Left lung (tissue), 4 donors: ENCODE measurements at regions not wholly inside any gene's neighbourhood (a gene's known extent, or its start where the extent isn't known, plus 50 kb on each side); places are given as distances from the start of the nearest gene placed in this dataset.
"Not testable (repeated sequence)": the region's sequence is repeated elsewhere in the genome, so short reads cannot be mapped to it uniquely, and the experiment has no call there.

ENCODE experiments used
- ATAC-seq: fragments of 200-7000 bp; cut with Tn5 transposase; one replicate; pipeline ENCODE4 v1.9.1; 2020; ENCODE audit warnings: moderate library complexity
- DNase-seq, 4 donors: peaks; one replicate each; pipeline ENCODE4 v3.0.0-alpha.2; 2013 to 2020
- H3K27ac ChIP-seq, 2 donors: fragments of 200-600 bp; sonication (generic) in 1 of 2; one replicate each; pipeline versions ENCODE4 v1.5.0 to v1.8.0; 2020 to 2021
- H3K27me3 ChIP-seq, 2 donors: fragments of 200-600 bp; sonication (generic) in 1 of 2; one replicate each; pipeline versions ENCODE4 v1.5.0 to v1.8.0; 2020 to 2021
- H3K36me3 ChIP-seq, 2 donors: fragments of 200-600 bp; sonication (generic) in 1 of 2; one replicate each; pipeline versions ENCODE4 v1.5.0 to v1.8.0; 2020 to 2021
- H3K4me1 ChIP-seq, 2 donors: fragments of 200-600 bp; one replicate each; pipeline ENCODE4 v1.8.0; 2021
- H3K4me3 ChIP-seq, 2 donors: fragments of 200-600 bp; sonication (generic) in 1 of 2; one replicate each; pipeline versions ENCODE4 v1.5.0 to v1.8.0; 2020 to 2021; ENCODE audit warnings: mild to moderate bottlenecking in 1 of 2
- H3K9me3 ChIP-seq, 2 donors: fragments of 200-600 bp; sonication (generic) in 1 of 2; one replicate each; pipeline versions ENCODE4 v1.5.0 to v1.8.0; 2020 to 2021
- CTCF ChIP-seq, 2 donors: fragments of 200-600 bp; sonication (generic) in 1 of 2; IDR thresholded peaks; one replicate each; pipeline versions ENCODE4 v1.5.0 to v1.8.0; 2021; ENCODE audit warnings: antibody characterized with exemption in 2 of 2
- intact Hi-C, 2 donors: fragments of 100-400 bp; cut with DNase I; formaldehyde crosslinking; loops; one replicate each; pipeline versions ENCODE4 v1.11.2 to v1.14.2; 2022
- donor health status: DM: no; HTN: yes; CAD: no.
- donor health status: DM: no; HTN: no; CAD: no.

DNA sequence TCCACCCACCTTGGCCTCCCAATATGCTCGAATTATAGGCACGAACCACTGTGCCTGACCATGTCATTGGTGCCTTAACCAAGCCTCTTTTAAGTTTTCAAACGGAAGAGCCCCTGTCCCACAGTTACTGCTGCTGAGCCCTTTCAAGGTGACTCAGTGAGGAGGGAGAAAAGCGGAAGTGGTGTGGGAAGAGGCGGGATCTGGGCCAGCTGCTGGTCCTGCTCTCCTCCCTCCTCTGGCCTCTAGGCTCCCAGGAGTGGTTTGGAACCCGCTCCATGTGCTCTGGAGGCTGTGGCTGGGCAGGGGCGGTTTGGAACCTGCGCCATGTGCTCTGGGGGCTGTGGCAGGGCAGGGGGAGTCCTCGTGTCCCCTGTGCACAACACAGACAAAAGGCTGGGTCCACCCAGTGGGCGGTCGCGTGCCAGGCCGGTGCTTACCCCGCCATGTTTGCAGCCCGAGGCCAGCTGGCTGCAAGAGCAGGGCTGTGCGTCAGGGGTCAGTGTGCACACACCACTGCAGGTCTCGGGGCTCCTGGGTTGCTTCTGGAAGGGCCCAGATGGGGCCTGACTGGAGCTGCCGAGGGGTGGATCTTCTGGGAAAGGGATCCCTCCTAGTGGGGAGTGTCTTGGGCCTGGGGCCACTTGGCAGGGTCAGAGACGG is 113.4 kb upstream of the ALDH3B2 start:
- ATAC-seq, intact Hi-C loops, H3K4me1 ChIP-seq: not testable (repeated sequence)

GRCh38 chr11:67781967-67782366 is 107.5 kb upstream of the ALDH3B2 start:
- H3K27me3 ChIP-seq, DNase-seq, ATAC-seq, intact Hi-C loops, H3K9me3 ChIP-seq, H3K27ac ChIP-seq, H3K36me3 ChIP-seq, H3K4me3 ChIP-seq, H3K4me1 ChIP-seq: not testable (repeated sequence)

More for the DNA sequence above, 113.4 kb upstream of the ALDH3B2 start:
- not testable (repeated sequence) for H3K27ac ChIP-seq, H3K9me3 ChIP-seq, H3K36me3 ChIP-seq, H3K4me3 ChIP-seq, H3K27me3 ChIP-seq
- DNase-seq = peak in 1 of 4 donors; percentile 71

- not testable (repeated sequence) for ATAC-seq, H3K4me1 ChIP-seq
Measured at GRCh38 chr11:67781506-67781905, 107.1 kb upstream of the ALDH3B2 start.

GRCh38 chr11:67780056-67780455 is 105.6 kb upstream of the ALDH3B2 start:
- H3K27me3 ChIP-seq = no peaks in the 10 kb centered on the region
- H3K4me1 ChIP-seq = peaks cover 0 to 5% of the 10 kb centered on the region in 2 donors
- no peaks in the 10 kb centered on the region for H3K9me3 ChIP-seq
- no peak overlapping the region for H3K27ac ChIP-seq
- ATAC-seq (no peak), DNase-seq (no peak)
- intact Hi-C loops = no loop called here
- TF ChIP-seq CTCF (IDR thresholded peaks at IDR 0.05) = no peak
- no peak overlapping the region for H3K4me3 ChIP-seq
- H3K36me3 ChIP-seq = no peaks in the 10 kb centered on the region

More at GRCh38 chr11:67781506-67781905, 107.1 kb upstream of the ALDH3B2 start:
- H3K27me3 ChIP-seq, H3K9me3 ChIP-seq, H3K36me3 ChIP-seq, intact Hi-C loops, H3K27ac ChIP-seq, DNase-seq, H3K4me3 ChIP-seq: not testable (repeated sequence)

DNA sequence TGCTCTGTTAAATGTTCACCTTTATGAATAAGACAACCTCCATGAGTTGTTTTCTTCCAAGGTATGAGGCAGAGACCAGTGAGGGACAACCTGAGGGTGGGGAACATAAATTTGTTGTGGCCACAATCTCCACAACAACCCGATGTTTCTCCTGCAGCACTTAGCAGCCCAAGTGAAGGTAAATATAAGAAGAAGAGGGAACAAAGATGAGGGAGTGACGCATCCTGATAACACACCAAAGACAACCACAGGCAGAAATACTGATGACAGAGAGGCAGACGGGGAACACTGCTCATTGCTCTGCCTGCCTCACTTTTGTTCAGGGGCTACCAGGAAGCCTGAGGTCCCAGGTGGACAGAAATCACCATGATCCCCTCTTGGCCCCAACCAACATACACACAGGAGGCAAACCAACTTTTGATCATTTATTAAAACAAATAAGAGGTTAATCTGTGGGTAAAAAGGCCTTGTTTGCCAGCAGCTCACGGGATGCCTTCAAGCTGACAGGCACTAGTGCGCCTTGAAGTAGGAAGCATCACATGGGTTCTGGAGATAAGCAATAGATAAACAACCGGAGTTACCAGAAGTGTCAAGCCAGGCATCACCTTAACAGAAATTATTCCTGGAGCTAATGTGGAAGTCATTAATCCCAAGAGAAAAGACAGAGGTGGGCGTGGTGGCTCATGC is 104.9 kb upstream of the ALDH3B2 start:
- H3K36me3 ChIP-seq, DNase-seq, H3K4me3 ChIP-seq, ATAC-seq, H3K4me1 ChIP-seq, H3K27me3 ChIP-seq, intact Hi-C loops, H3K27ac ChIP-seq, H3K9me3 ChIP-seq: not testable (repeated sequence)

DNA sequence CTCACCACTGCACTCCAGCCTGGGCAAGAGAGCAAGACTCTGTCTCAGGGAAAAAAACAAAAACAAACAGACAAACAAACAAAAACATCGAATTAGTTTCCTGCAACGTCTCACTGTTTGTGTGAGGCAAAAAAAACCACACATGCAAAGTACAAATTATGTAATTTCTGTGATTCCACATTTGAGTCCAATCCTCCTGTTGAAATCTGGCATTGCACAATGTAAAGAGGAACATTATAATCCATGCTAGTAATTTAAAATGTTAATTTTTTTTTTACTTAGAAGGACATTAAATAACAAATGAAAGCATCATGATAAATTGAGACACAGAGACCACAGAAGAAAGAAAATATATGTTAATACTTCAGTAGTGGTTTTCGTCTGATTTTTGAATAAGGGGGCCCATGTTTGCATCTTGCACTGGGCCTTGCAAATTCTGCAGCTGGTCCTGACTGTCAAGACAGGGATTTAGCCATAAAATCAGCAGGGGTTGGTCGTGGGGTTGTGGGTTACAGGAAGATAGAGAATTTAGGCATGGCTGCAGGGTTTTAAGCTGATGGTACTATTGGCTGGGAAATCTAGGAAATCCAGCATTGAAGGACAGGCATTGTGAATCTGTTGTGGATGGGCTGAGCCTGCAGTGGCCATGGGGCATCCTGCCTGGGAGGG is 102.6 kb upstream of the ALDH3B2 start:
- intact Hi-C loops = no loop called here
- no peak for DNase-seq
- no peaks in the 10 kb centered on the region for H3K9me3 ChIP-seq
- peaks cover 0 to 5% of the 10 kb centered on the region in 2 donors for H3K4me1 ChIP-seq
- no peak overlapping the region for H3K4me3 ChIP-seq
- H3K27me3 ChIP-seq = no peaks in the 10 kb centered on the region
- no peak overlapping the region for H3K27ac ChIP-seq
- no peak for TF ChIP-seq CTCF (IDR thresholded peaks at IDR 0.05)
- no peaks in the 10 kb centered on the region for H3K36me3 ChIP-seq
- ATAC-seq = no peak

DNA sequence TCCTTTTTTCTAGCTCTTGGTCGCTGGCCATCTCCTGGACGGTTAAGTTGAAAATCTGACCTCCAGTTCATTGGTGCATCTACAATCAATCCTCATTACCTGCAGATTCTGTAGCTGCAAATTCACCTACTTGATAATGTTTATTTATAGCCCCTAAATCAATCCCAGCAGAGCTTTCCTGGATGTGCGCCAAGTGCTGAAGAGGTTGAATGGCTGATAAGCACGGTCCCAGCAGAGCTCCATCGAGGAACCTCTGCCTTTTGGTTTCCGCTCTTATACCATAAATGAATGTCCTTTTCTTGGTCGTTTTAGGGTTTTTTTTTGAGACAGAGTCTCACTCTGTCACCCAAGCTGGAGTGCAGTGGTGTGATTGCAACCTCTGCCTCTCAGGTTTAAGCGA is 99.8 kb upstream of the ALDH3B2 start:
- intact Hi-C loops, H3K36me3 ChIP-seq, H3K4me1 ChIP-seq, H3K9me3 ChIP-seq, H3K27ac ChIP-seq, DNase-seq, H3K4me3 ChIP-seq, H3K27me3 ChIP-seq, ATAC-seq: not testable (repeated sequence)

DNA sequence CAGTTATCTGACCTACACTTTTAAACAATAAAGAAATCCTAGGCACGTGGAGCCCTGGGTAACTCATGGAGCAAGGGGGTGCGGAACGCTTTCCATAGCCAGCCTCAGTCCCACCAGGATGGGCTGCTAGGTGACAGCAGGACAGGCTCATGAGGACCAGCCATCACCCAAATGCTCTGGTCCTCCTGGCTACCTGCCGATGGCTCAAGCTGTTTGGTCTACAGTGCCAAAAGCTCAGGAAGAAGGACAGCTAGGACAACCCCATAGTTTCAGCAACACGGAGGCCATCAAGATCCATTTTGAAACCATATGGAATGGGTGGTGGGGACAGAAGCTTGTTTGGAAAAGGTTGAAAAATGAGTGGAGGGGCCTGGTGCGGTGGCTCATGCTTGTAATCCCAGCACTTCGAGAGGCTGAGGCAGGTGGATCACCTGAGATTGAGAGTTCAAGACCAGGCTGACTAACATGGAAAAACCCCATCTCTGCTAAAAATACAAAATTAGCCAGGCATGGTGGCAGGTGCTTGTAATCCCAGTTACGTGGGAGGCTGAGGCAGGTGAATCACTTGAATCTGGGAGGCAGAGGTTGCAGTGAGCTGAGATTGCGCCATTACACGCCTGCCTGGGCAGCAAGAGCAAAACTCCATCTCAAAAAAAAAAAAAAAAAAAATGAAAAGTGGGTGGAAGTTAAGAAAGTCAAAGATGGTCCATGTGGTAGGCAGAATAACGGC is 93.7 kb upstream of the ALDH3B2 start:
- H3K27ac ChIP-seq, DNase-seq, H3K4me1 ChIP-seq, H3K36me3 ChIP-seq, ATAC-seq, H3K27me3 ChIP-seq, H3K4me3 ChIP-seq, H3K9me3 ChIP-seq, intact Hi-C loops: not testable (repeated sequence)

DNA sequence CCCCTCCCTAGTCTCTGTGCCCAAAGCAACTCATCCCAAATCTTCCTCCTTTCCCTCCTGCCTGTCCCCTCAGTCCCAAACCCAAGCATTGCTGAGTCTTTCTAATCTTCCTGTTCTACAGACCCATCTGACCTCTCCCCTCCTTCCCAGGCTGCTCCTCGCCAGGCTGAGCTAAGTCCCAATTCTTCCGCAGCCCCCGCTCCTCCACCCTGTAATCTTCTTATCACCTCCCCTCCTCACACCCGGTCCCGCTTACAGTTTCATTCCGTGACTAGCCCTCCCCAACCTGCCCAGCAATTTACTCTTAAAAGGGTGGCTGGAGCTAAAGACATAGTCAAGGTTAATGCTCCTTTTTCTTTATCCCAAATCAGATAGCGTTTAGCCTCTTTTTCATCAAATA is 86.8 kb upstream of the ALDH3B2 start:
- H3K4me1 ChIP-seq, ATAC-seq, DNase-seq, H3K27ac ChIP-seq, H3K9me3 ChIP-seq, H3K36me3 ChIP-seq, intact Hi-C loops, H3K27me3 ChIP-seq: not testable (repeated sequence)
- H3K4me3 ChIP-seq = peak overlapping the region in 1 of 2 donors; percentile 18

DNA sequence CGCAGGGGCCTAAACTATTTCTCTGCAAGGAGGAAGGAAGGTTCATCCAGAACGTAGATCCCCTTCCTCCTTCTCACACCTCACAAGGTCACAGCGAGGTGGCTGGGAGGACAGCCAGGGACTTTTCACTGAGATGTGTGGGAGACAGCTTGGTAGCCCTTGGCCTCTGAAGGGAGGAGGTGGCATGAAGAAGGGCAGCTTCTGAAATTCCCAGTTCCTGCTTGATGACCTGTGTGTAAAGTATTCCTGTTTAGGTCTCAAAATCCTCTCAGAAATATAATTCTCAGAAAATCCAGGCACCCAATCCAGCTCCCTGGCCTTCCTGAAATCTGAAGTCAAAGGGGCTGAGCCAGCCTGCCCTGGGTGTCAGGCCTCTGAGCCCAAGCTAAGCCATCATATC is 84.9 kb upstream of the ALDH3B2 start:
- H3K27ac ChIP-seq, ATAC-seq, H3K4me3 ChIP-seq, DNase-seq, H3K4me1 ChIP-seq, H3K9me3 ChIP-seq, H3K36me3 ChIP-seq, H3K27me3 ChIP-seq, intact Hi-C loops: not testable (repeated sequence)

GRCh38 chr11:67758467-67758866 is 84.0 kb upstream of the ALDH3B2 start:
- ATAC-seq, DNase-seq, intact Hi-C loops, H3K27ac ChIP-seq, H3K36me3 ChIP-seq, H3K9me3 ChIP-seq, H3K4me3 ChIP-seq, H3K27me3 ChIP-seq, H3K4me1 ChIP-seq: not testable (repeated sequence)
